ENCODE measurements at regions not wholly inside any gene's neighbourhood (a gene's known extent, or its start where the extent isn't known, plus 50 kb on each side); places are given as distances from the start of the nearest gene placed in this dataset.
A peak's percentile ranks its signal among the peaks of the same experiment; 100 is the strongest.

GRCh38 chr11:122348659-122349409, 232.8 kb upstream of the BLID start:
- DNase-seq (ENCODE audit: low spot score), result no peak

- no peak for DNase-seq (ENCODE audit: low spot score)
Observed at GRCh38 chr11:122346006-122346405, 230.0 kb upstream of the BLID start.

GRCh38 chr11:122345586-122345985, 229.6 kb upstream of the BLID start:
- DNase-seq (ENCODE audit: low spot score), result no peak

- DNase-seq (ENCODE audit: low spot score), result peak; percentile 34
Observed at GRCh38 chr11:122344215-122344614, 228.2 kb upstream of the BLID start.

GRCh38 chr11:122343210-122343609, 227.2 kb upstream of the BLID start:
- DNase-seq (ENCODE audit: low spot score), result peak; percentile 21

- DNase-seq (ENCODE audit: low spot score), result no peak
Observed at GRCh38 chr11:122342089-122342744, 226.2 kb upstream of the BLID start.

GRCh38 chr11:122341477-122341876, 225.5 kb upstream of the BLID start:
- DNase-seq (ENCODE audit: low spot score), result no peak

GRCh38 chr11:122340607-122341290, 224.7 kb upstream of the BLID start:
- DNase-seq (ENCODE audit: low spot score), result no peak

GRCh38 chr11:122339436-122340060, 223.5 kb upstream of the BLID start:
- DNase-seq (ENCODE audit: low spot score), result no peak

- DNase-seq (ENCODE audit: low spot score), result no peak
Observed at GRCh38 chr11:122337704-122338103, 221.7 kb upstream of the BLID start.

GRCh38 chr11:122337241-122337640, 221.2 kb upstream of the BLID start:
- DNase-seq (ENCODE audit: low spot score), result no peak

GRCh38 chr11:122336706-122337105, 220.7 kb upstream of the BLID start:
- no peak for DNase-seq (ENCODE audit: low spot score)

- no peak for DNase-seq (ENCODE audit: low spot score)
Observed at GRCh38 chr11:122334546-122335339, 218.7 kb upstream of the BLID start.

GRCh38 chr11:122333467-122333866, 217.5 kb upstream of the BLID start:
- DNase-seq (ENCODE audit: low spot score), result no peak

GRCh38 chr11:122331079-122331478, 215.1 kb upstream of the BLID start:
- no peak for DNase-seq (ENCODE audit: low spot score)

GRCh38 chr11:122330279-122330965, 214.4 kb upstream of the BLID start:
- DNase-seq (ENCODE audit: low spot score), result no peak

GRCh38 chr11:122327528-122327927, 211.5 kb upstream of the BLID start:
- no peak for DNase-seq (ENCODE audit: low spot score)

- DNase-seq (ENCODE audit: low spot score), result no peak
Observed at GRCh38 chr11:122323754-122324421, 207.9 kb upstream of the BLID start.

- DNase-seq (ENCODE audit: low spot score), result no peak
Observed at GRCh38 chr11:122322329-122322728, 206.3 kb upstream of the BLID start.

- no peak for DNase-seq (ENCODE audit: low spot score)
Observed at GRCh38 chr11:122320671-122321070, 204.7 kb upstream of the BLID start.

Measured in H4 (cell line).